Choroid plexus epithelial cell (primary cell): ENCODE measurements at regions not wholly inside any gene's neighbourhood (a gene's known extent, or its start where the extent isn't known, plus 50 kb on each side); places are given as distances from the start of the nearest gene placed in this dataset.

Source experiments
- DNase-seq: peaks from one replicate; pipeline ENCODE4 v3.0.0-alpha.2; 2010; ENCODE audit warnings: low read depth
- H3K4me3 ChIP-seq: 2 replicates; pipeline ENCODE4 v1.5.1; 2011; ENCODE audit warnings: low read depth, mild to moderate bottlenecking, control low read depth, low read length, moderate library complexity
- TF ChIP-seq, protein P1 (sequence below): conservative IDR thresholded peaks from 2 replicates; pipeline ENCODE4 v1.5.1; 2011; ENCODE audit warnings: low read depth, mild to moderate bottlenecking, control low read depth, inconsistent platforms, low read length, moderate library complexity

DNA sequence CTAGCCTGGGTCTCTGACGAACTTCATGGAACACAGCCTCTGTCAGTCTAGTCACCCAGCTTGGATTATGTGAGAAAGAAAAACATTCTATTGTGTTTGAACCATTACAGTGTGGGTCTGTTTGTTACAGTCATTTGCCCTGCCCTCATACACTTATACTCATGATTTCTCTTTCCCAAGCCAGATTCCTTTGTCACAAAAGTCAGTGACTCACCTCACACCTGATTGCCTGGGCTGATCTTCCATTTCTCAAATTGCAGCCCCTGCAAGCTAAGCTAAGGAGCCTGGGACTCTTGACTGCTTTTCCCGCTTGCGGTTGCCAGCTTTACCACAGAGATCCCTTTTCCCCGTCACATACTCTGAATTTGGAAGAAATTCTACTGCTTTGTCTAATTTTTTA is 395.9 kb downstream of the SAMD5 start:
- TF ChIP-seq, protein P1, sequence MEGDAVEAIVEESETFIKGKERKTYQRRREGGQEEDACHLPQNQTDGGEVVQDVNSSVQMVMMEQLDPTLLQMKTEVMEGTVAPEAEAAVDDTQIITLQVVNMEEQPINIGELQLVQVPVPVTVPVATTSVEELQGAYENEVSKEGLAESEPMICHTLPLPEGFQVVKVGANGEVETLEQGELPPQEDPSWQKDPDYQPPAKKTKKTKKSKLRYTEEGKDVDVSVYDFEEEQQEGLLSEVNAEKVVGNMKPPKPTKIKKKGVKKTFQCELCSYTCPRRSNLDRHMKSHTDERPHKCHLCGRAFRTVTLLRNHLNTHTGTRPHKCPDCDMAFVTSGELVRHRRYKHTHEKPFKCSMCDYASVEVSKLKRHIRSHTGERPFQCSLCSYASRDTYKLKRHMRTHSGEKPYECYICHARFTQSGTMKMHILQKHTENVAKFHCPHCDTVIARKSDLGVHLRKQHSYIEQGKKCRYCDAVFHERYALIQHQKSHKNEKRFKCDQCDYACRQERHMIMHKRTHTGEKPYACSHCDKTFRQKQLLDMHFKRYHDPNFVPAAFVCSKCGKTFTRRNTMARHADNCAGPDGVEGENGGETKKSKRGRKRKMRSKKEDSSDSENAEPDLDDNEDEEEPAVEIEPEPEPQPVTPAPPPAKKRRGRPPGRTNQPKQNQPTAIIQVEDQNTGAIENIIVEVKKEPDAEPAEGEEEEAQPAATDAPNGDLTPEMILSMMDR = no peak
- no peak for DNase-seq
- H3K4me3 ChIP-seq = no peak overlapping the region

DNA sequence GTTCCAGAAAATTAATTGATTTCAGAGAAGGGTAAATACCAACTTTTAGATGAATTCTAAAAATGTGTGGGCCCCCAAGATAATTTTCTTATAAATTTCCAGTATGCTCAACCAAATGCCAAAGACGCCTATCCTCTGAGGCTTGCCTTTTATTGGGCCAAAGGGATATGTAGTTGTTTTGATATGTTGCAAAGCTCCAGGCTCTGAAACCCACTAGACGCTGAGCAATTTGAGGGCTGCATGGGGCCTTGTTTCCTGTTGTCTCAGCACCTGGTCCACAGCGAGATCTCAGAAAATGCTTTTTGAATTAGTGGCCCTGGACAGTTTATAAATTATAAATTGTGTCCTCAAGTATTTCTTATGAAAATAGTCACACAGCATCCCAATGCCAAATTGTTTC is 397.2 kb downstream of the SAMD5 start:
- no peak overlapping the region for H3K4me3 ChIP-seq
- TF ChIP-seq, protein P1 = no peak
- peak; percentile 52 for DNase-seq

DNA sequence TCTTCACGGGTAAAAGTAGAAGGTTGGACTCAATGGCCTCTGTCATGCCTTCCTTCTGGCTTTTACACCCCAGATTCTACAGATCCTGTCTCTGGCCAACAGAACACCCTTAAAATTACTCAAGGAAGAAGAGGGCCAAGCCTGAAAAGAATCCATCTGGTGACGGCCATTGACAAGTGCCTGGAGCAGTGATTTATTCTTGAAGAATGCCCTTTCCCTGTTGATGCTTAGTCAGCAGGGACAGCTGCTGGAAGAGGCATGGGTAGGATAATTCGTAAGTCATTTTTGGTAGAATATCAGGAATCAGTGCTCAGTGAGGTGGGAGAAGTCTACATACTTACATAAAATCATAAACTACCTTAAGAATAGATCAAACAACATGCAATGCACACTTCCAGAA is 397.9 kb downstream of the SAMD5 start:
- H3K4me3 ChIP-seq = no peak overlapping the region
- DNase-seq = peak; percentile 40
- TF ChIP-seq, protein P1 = no peak

DNA sequence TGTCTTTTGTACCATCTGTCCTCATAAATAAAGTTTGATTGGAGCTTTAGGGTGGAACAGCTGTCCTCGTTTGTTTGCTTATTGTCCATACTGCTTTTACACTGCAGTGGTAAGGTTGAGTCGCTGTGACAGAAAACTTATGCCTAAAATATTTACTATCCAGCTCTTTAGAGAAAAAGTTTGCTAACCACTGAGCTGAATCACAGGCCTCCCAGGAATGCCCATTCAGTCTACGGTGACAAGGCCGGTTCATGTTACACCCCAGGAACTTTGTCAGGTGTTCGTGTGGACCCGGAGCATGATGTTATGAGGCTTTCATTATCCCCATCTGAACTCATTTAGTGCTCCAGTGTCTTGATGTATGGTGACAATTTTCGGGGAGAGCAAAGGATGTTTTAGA is 401.1 kb downstream of the SAMD5 start:
- TF ChIP-seq, protein P1 = no peak
- peak; percentile 23 for DNase-seq
- H3K4me3 ChIP-seq = no peak overlapping the region

DNA sequence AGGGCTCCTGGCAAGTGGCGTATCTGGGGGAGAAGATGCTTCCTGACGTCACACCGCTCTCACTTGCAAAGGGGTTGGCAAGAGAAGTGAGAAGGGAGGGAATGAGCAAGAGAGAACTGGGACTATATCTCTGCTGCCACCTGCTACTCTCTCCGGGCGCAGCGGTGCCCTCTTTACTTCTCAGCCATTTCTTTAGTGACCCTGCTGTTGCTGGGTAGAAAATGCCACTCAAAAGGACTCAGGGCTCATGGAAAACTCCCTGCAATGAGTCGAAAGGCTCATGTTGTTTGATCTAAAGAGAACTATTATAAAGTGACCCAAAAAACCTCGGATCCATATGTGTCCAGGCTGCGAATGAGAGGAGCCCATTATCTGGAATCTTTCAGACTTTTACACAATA is 401.8 kb downstream of the SAMD5 start:
- TF ChIP-seq, protein P1 = no peak
- H3K4me3 ChIP-seq = no peak overlapping the region
- DNase-seq = no peak

DNA sequence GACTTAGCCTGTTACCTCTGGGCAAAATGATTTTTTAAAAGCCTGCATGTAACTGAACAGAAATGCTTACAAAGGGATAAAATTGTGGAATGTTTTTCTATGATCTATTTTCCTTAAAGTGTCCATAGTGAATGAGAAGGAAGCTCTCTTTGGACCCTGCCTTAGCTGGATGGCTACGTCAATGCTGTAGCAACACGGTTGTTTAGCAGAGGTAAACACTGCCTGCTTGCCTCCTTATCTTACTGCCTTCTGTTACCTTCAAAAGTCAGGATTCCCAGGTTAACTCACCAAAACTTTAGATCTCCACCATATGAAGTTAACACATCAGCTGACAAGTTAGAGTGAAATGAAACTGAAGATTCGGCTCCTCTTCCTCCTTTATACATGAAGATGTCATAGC is 402.6 kb downstream of the SAMD5 start:
- no peak for DNase-seq
- H3K4me3 ChIP-seq = no peak overlapping the region
- TF ChIP-seq, protein P1 = no peak

DNA sequence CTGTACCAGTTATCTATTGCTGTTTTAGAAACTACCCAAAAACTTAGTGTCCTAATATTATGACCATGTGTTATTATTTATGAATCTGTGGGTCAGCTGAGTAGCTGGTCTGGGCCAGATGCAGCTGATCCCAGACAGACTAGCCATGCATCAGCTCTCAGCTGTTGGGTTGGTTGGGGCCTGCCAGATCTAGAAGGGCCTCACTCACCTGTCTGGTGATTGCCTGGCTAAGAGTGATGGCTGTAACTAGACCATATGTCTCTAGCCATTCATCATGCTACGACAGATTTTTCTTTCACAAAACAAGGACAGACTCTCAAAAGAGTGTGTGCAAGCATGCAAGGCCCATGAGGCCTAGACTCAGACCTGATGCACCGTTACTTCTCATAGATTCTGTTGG is 403.2 kb downstream of the SAMD5 start:
- no peak overlapping the region for H3K4me3 ChIP-seq
- TF ChIP-seq, protein P1 = no peak
- DNase-seq = no peak
